ENCODE measurements at regions not wholly inside any gene's neighbourhood (a gene's known extent, or its start where the extent isn't known, plus 50 kb on each side); places are given as distances from the start of the nearest gene placed in this dataset.

- TF ChIP-seq CTCF (IDR thresholded peaks at IDR 0.05) (no peak), POLR2A (IDR thresholded peaks at IDR 0.05) (no peak)
Measured at GRCh38 chr5:164412531-164412930, 907.1 kb downstream of the MAT2B start.
